ENCODE measurements at regions not wholly inside any gene's neighbourhood (a gene's known extent, or its start where the extent isn't known, plus 50 kb on each side); places are given as distances from the start of the nearest gene placed in this dataset.

GRCh38 chr10:131560706-131561355 lies 249.3 kb upstream of the TCERG1L start:
- TF ChIP-seq, protein P1, sequence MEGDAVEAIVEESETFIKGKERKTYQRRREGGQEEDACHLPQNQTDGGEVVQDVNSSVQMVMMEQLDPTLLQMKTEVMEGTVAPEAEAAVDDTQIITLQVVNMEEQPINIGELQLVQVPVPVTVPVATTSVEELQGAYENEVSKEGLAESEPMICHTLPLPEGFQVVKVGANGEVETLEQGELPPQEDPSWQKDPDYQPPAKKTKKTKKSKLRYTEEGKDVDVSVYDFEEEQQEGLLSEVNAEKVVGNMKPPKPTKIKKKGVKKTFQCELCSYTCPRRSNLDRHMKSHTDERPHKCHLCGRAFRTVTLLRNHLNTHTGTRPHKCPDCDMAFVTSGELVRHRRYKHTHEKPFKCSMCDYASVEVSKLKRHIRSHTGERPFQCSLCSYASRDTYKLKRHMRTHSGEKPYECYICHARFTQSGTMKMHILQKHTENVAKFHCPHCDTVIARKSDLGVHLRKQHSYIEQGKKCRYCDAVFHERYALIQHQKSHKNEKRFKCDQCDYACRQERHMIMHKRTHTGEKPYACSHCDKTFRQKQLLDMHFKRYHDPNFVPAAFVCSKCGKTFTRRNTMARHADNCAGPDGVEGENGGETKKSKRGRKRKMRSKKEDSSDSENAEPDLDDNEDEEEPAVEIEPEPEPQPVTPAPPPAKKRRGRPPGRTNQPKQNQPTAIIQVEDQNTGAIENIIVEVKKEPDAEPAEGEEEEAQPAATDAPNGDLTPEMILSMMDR (IDR thresholded peaks at IDR 0.05) = no peak

DNA sequence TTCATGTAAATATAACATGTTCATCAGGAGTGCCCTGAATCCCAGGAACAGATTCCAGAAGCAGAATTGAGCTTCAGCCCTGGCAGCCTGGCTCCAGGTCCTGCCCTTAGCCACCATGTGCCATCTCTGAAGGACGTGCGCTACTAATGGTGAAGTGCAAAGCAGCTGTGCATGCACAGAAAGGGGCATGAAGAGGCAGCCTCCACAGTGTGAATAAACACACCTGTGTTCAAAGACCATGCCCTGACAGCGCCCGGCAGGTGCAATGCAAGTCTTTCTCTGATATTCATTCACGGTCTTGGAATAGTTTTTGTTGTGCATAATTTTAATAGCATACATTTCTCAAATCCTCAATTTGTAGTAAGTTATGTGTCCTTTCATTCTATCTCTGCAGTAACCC lies 250.4 kb upstream of the TCERG1L start:
- TF ChIP-seq, protein P1 (IDR thresholded peaks at IDR 0.05) = no peak

DNA sequence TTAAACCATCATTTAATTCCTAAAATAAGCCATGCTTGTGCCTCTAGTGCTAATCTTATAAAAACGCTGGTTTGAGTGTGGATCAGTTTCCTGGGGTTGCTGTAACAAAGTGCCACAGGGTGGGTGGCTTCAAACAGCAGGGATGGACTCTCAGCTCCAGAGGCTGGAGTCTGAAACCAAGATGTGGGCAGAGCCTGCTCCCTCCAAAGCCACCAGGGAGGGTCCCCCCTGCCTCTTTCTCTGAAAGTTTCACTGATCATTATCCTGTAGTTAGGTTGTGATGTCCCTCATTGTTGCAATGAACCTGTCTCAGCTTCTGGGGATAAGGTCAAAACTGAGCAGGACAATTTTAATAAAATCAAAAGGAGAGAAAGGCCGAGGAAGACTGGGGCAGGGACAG lies 251.9 kb upstream of the TCERG1L start:
- TF ChIP-seq, protein P1 (IDR thresholded peaks at IDR 0.05) = no peak

GRCh38 chr10:131567279-131568162 lies 256.0 kb upstream of the TCERG1L start:
- TF ChIP-seq, protein P1 (IDR thresholded peaks at IDR 0.05) = no peak

DNA sequence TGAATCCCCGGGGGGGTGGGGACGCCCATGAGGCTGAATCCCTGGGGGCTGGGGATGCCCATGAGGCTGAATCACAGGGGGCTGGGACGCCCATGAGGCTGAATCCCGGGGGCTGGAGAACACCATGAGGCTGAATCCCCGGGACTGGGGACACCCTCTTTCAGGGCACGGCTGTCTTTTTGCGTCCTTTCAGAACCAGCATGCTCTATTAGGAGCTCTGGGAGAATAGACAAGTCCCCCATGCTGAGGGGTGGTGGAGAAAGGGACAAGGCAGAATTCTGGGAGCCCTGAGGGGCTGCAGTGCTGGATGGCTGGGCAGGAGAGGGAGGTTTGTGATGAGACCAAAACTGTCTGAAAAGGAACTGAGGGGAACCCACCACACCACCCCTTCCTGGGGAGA lies 257.3 kb upstream of the TCERG1L start:
- TF ChIP-seq, protein P1 (IDR thresholded peaks at IDR 0.05) = no peak

- TF ChIP-seq, protein P1 (IDR thresholded peaks at IDR 0.05) = peak; percentile 32; the same call in 1 of the 2 replicates
Measured at GRCh38 chr10:131569851-131570715, 258.6 kb upstream of the TCERG1L start.

- TF ChIP-seq, protein P1 (IDR thresholded peaks at IDR 0.05) = no peak
Measured at GRCh38 chr10:131570716-131571307, 259.3 kb upstream of the TCERG1L start.

All from LNCAP (cell line).